GM12892 (cell line): ENCODE measurements at regions not wholly inside any gene's neighbourhood (a gene's known extent, or its start where the extent isn't known, plus 50 kb on each side); places are given as distances from the start of the nearest gene placed in this dataset.

Experiments
- POLR2A ChIP-seq: IDR thresholded peaks from 2 replicates; pipeline ENCODE4 v1.6.1; 2011; ENCODE audit warnings: low read depth, low read length, control low read depth
- POLR2AphosphoS5 ChIP-seq: IDR thresholded peaks from 2 replicates; pipeline ENCODE4 v1.6.1; 2011; ENCODE audit warnings: low read depth, low read length, control low read depth
- TAF1 ChIP-seq: IDR thresholded peaks from 2 replicates; pipeline ENCODE4 v1.6.1; 2011; ENCODE audit warnings: low read depth, mild to moderate bottlenecking, control low read depth, low read length, borderline replicate concordance

DNA sequence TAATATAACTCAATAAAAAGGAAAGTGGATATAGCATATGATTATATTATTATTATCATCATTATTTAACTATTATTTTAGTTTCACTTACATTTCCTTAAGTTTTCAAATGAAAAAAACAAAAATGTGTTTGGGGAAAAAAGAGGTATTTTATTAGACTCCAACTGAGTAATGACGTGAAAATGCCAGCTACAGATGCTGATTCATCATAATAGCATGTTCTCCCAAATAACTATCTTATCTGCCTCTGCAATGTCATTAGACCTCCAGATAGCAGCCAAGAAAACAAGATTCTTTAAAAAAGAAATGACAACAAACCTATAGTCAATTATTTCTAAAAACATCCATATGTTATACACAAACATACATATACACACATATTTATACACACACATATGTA, 1071.9 kb upstream of the TMPRSS15 start:
- TF ChIP-seq POLR2A (no peak), POLR2AphosphoS5 (no peak), TAF1 (no peak)
